ENCODE measurements at regions not wholly inside any gene's neighbourhood (a gene's known extent, or its start where the extent isn't known, plus 50 kb on each side); places are given as distances from the start of the nearest gene placed in this dataset.

- Mint-ChIP-seq H3K9me3 (no peaks in the 10 kb centered on the region), H3K36me3 (ENCODE audit: low read depth) (no peaks in the 10 kb centered on the region), H3K4me1 (no peaks in the 10 kb centered on the region), H3K27ac (no peak overlapping the region), H3K4me3 (no peak overlapping the region), H3K27me3 (peaks cover 6% of the 10 kb centered on the region)
- intact Hi-C loops (cut with micrococcal nuclease) = no loop called here
- POLR2A ChIA-PET = no interaction called here
- ATAC-seq (ENCODE audit: low read depth) (no peak), DNase-seq (no peak)
- CTCF ChIA-PET = no interaction called here
- no peak for TF ChIP-seq CTCF (IDR thresholded peaks at IDR 0.05)
Observed at GRCh38 chr2:15763106-15763821, 171.6 kb downstream of the DDX1 start.

GRCh38 chr2:15763822-15764682 is 172.4 kb downstream of the DDX1 start:
- ATAC-seq (ENCODE audit: low read depth) (no peak), DNase-seq (no peak)
- H3K36me3 Mint-ChIP-seq (ENCODE audit: low read depth) = no peaks in the 10 kb centered on the region
- TF ChIP-seq CTCF (IDR thresholded peaks at IDR 0.05) = no peak
- no peak overlapping the region for H3K4me3 Mint-ChIP-seq
- POLR2A ChIA-PET = no interaction called here
- H3K9me3 Mint-ChIP-seq = no peaks in the 10 kb centered on the region
- CTCF ChIA-PET = no interaction called here
- peaks cover 6% of the 10 kb centered on the region for H3K27me3 Mint-ChIP-seq
- intact Hi-C loops (cut with micrococcal nuclease) = no loop called here
- H3K4me1 Mint-ChIP-seq = no peaks in the 10 kb centered on the region
- no peak overlapping the region for H3K27ac Mint-ChIP-seq

- intact Hi-C loops (cut with micrococcal nuclease) = no loop called here
- no peaks in the 10 kb centered on the region for H3K4me1 Mint-ChIP-seq
- no peak for TF ChIP-seq CTCF (IDR thresholded peaks at IDR 0.05)
Observed at GRCh38 chr2:15764683-15765011, 173.0 kb downstream of the DDX1 start.

GRCh38 chr2:15765211-15765610 is 173.5 kb downstream of the DDX1 start:
- Mint-ChIP-seq H3K9me3 (no peaks in the 10 kb centered on the region), H3K27me3 (peaks cover 6% of the 10 kb centered on the region), H3K36me3 (ENCODE audit: low read depth) (no peaks in the 10 kb centered on the region), H3K4me1 (no peaks in the 10 kb centered on the region), H3K4me3 (no peak overlapping the region), H3K27ac (no peak overlapping the region)
- TF ChIP-seq CTCF (IDR thresholded peaks at IDR 0.05) = no peak
- ChIA-PET POLR2A (no interaction called here), CTCF (no interaction called here)
- DNase-seq (no peak), ATAC-seq (ENCODE audit: low read depth) (no peak)
- intact Hi-C loops (cut with micrococcal nuclease) = no loop called here

More at GRCh38 chr2:15764683-15765011, 173.0 kb downstream of the DDX1 start:
- Mint-ChIP-seq H3K4me3 (no peak overlapping the region), H3K36me3 (ENCODE audit: low read depth) (no peaks in the 10 kb centered on the region), H3K27ac (no peak overlapping the region), H3K9me3 (no peaks in the 10 kb centered on the region), H3K27me3 (peaks cover 6% of the 10 kb centered on the region)
- ChIA-PET CTCF (no interaction called here), POLR2A (no interaction called here)
- ATAC-seq (ENCODE audit: low read depth) (no peak), DNase-seq (no peak)

- no peaks in the 10 kb centered on the region for H3K36me3 Mint-ChIP-seq (ENCODE audit: low read depth)
- H3K9me3 Mint-ChIP-seq = no peaks in the 10 kb centered on the region
- CTCF ChIA-PET = no interaction called here
- peaks cover 6% of the 10 kb centered on the region for H3K27me3 Mint-ChIP-seq
- intact Hi-C loops (cut with micrococcal nuclease) = no loop called here
- no peak for TF ChIP-seq CTCF (IDR thresholded peaks at IDR 0.05)
- no peak overlapping the region for H3K27ac Mint-ChIP-seq
- H3K4me1 Mint-ChIP-seq = no peaks in the 10 kb centered on the region
- DNase-seq (no peak), ATAC-seq (ENCODE audit: low read depth) (no peak)
- POLR2A ChIA-PET = no interaction called here
- H3K4me3 Mint-ChIP-seq = no peak overlapping the region
Observed at GRCh38 chr2:15765686-15766302, 174.1 kb downstream of the DDX1 start.

Data from activated B cell treated with CpG ODN at 0.5 μM for 24 hours (primary cell).